HEK293 (cell line): ENCODE measurements at regions not wholly inside any gene's neighbourhood (a gene's known extent, or its start where the extent isn't known, plus 50 kb on each side); places are given as distances from the start of the nearest gene placed in this dataset.

Experiments used
- CTCF ChIA-PET: fragments of 350-600 bp; formaldehyde crosslinking; extraction: SDS; loops from one replicate; lab custom pipeline; 2021; ENCODE audit warnings: antibody characterized with exemption; lab: Yijun Ruan, JAX
- POLR2A ChIA-PET: fragments of 300-600 bp; formaldehyde crosslinking; extraction: SDS; loops from one replicate; lab custom pipeline; 2020; ENCODE audit warnings: antibody characterized with exemption, inconsistent platforms; lab: Yijun Ruan, JAX
- H3K27ac ChIP-seq: fragments of 200-500 bp; sonication (Bioruptor generic); 2 replicates; pipeline ENCODE4 v1.5.1; 2014; ENCODE audit warnings: low read depth, low read length, control low read depth, inconsistent platforms; ENCODE audit errors: extremely low read depth
- H3K36me3 ChIP-seq, 2 experiments: fragments of 200-500 bp in 1 of 2; sonication (Bioruptor generic) in 1 of 2; 1 replicate in 1 of 2; 2 replicates in 1 of 2; pipeline ENCODE4 v1.5.1; 2014 to 2017; ENCODE audit warnings: inconsistent platforms in 2 of 2, low read length in 2 of 2; ENCODE audit not compliant: control insufficient read depth in 2 of 2, insufficient read depth in 1 of 2
- H3K4me1 ChIP-seq: fragments of 200-500 bp; sonication (Bioruptor generic); 2 replicates; pipeline ENCODE4 v1.5.1; 2014; ENCODE audit warnings: mild to moderate bottlenecking, low read length, inconsistent platforms; ENCODE audit not compliant: control insufficient read depth, insufficient read depth
- H3K4me3 ChIP-seq: 2 replicates; pipeline ENCODE4 v1.5.1; 2011; ENCODE audit warnings: low read depth, mild to moderate bottlenecking, control low read depth, low read length, moderate library complexity
- H3K9me3 ChIP-seq: fragments of 200-500 bp; sonication (Bioruptor generic); 2 replicates; pipeline ENCODE4 v1.5.1; 2014; ENCODE audit warnings: low read depth, low read length, inconsistent platforms; ENCODE audit not compliant: control insufficient read depth, insufficient read depth
- BCL11B ChIP-seq: fragments of 450-650 bp; formaldehyde crosslinking; IDR thresholded peaks from 2 replicates; pipeline ENCODE4 v1.5.1; 2016; ENCODE audit warnings: low read depth, missing biosample characterization, missing genetic modification characterization
- EGR2 ChIP-seq: fragments of 450-650 bp; formaldehyde crosslinking; IDR thresholded peaks from 2 replicates; pipeline ENCODE4 v1.5.1; 2016; ENCODE audit warnings: low read depth, missing biosample characterization, missing genetic modification characterization
- GLI2 ChIP-seq: fragments of 450-650 bp; formaldehyde crosslinking; IDR thresholded peaks from 2 replicates; pipeline ENCODE4; 2017; ENCODE audit warnings: missing biosample characterization, missing genetic modification characterization, low read depth, borderline replicate concordance
- HOXC10 ChIP-seq: sonication (generic); formaldehyde crosslinking; IDR thresholded peaks from 2 replicates; pipeline ENCODE4 v1.8.1; 2023; ENCODE audit warnings: mild to moderate bottlenecking, missing genetic modification reagents
- OVOL3 ChIP-seq: fragments of 450-650 bp; formaldehyde crosslinking; IDR thresholded peaks from 2 replicates; pipeline ENCODE4 v1.5.1; 2016; ENCODE audit warnings: missing biosample characterization, missing genetic modification characterization
- RBAK ChIP-seq: fragments of 450-650 bp; formaldehyde crosslinking; IDR thresholded peaks from 2 replicates; pipeline ENCODE4 v1.5.1; 2016; ENCODE audit warnings: missing biosample characterization, missing genetic modification characterization
- ZBTB49 ChIP-seq: fragments of 450-650 bp; formaldehyde crosslinking; IDR thresholded peaks from 2 replicates; pipeline ENCODE4 v1.5.1; 2016; ENCODE audit warnings: missing biosample characterization, missing genetic modification characterization, low read depth
- ZBTB7A ChIP-seq: fragments of 450-650 bp; formaldehyde crosslinking; IDR thresholded peaks from 2 replicates; pipeline ENCODE4 v1.5.1; 2016; ENCODE audit warnings: low read depth, missing biosample characterization, missing genetic modification characterization
- ZNF248 ChIP-seq: fragments of 450-650 bp; formaldehyde crosslinking; IDR thresholded peaks from 2 replicates; pipeline ENCODE4 v1.5.1; 2017; ENCODE audit warnings: missing biosample characterization, missing genetic modification characterization
- ZNF561 ChIP-seq: fragments of 450-650 bp; IDR thresholded peaks from 2 replicates; pipeline ENCODE4 v1.5.1; 2018; ENCODE audit warnings: missing biosample characterization, missing genetic modification characterization, borderline replicate concordance
- TF ChIP-seq, protein P1 (sequence below): fragments of 450-650 bp; formaldehyde crosslinking; conservative IDR thresholded peaks from 2 replicates; pipeline ENCODE4 v1.5.1; 2016; ENCODE audit warnings: low read depth, missing biosample characterization, missing genetic modification characterization
- TF ChIP-seq, protein P2 (sequence below): fragments of 450-650 bp; formaldehyde crosslinking; IDR thresholded peaks from 2 replicates; pipeline ENCODE4 v1.5.1; 2016; ENCODE audit warnings: missing biosample characterization, missing genetic modification characterization, borderline replicate concordance
- TF ChIP-seq, protein P3 (sequence below): fragments of 450-650 bp; formaldehyde crosslinking; IDR thresholded peaks from 2 replicates; pipeline ENCODE4 v1.5.1; 2016; ENCODE audit warnings: missing biosample characterization, missing genetic modification characterization
- TF ChIP-seq, protein P4 (sequence below): fragments of 450-650 bp; formaldehyde crosslinking; IDR thresholded peaks from 2 replicates; pipeline ENCODE4; 2016; ENCODE audit warnings: missing biosample characterization, missing genetic modification characterization
- TF ChIP-seq, protein P5 (sequence below): fragments of 450-650 bp; formaldehyde crosslinking; IDR thresholded peaks from 2 replicates; pipeline ENCODE4 v1.5.1; 2016; ENCODE audit warnings: missing biosample characterization, missing genetic modification characterization, borderline replicate concordance
- TF ChIP-seq, protein P6 (sequence below): fragments of 450-650 bp; formaldehyde crosslinking; IDR thresholded peaks from 2 replicates; pipeline ENCODE4 v1.5.1; 2016; ENCODE audit warnings: missing biosample characterization, missing genetic modification characterization

DNA sequence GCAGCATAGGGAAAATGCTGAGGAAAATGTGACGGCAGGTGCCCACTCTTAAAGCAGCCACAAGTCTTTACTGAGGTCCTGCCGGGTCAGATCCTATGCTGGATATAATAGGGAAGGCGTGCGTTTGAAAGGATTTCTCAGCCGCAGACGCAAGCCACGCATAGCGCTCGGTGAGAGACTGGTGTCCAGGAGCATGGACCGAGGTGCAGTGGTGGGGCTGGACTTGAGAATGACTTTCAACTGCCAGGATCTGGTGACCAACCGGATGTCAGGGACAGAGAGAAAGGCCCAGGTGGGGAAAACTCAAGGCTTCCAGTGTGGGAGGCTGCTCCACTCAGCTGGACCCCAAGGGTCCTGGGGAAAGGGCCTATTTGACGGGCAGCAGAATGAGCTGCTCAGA lies 74.7 kb upstream of the INSIG1 start:
- Histone ChIP-seq H3K9me3 (no peaks in the 10 kb centered on the region), H3K4me1 (peaks cover 13% of the 10 kb centered on the region; the same call in 1 of the 2 replicates), H3K27ac (no peak overlapping the region), H3K4me3 (no peak overlapping the region), H3K36me3 (no peaks in the 10 kb centered on the region)
- ChIA-PET POLR2A (no interaction called here), CTCF (no interaction called here)
- TF ChIP-seq ZNF248 (no peak), ZNF561 (no peak), GLI2 (tag by site-specific recombination) (no peak), ZBTB49 (no peak), RBAK (no peak), OVOL3 (tag by site-specific recombination) (no peak), ZBTB7A (tag by site-specific recombination) (no peak), BCL11B (no peak), EGR2 (tag by site-specific recombination) (no peak), HOXC10 (CRISPR knock-in tag) (no peak)
- TF ChIP-seq, protein P1, sequence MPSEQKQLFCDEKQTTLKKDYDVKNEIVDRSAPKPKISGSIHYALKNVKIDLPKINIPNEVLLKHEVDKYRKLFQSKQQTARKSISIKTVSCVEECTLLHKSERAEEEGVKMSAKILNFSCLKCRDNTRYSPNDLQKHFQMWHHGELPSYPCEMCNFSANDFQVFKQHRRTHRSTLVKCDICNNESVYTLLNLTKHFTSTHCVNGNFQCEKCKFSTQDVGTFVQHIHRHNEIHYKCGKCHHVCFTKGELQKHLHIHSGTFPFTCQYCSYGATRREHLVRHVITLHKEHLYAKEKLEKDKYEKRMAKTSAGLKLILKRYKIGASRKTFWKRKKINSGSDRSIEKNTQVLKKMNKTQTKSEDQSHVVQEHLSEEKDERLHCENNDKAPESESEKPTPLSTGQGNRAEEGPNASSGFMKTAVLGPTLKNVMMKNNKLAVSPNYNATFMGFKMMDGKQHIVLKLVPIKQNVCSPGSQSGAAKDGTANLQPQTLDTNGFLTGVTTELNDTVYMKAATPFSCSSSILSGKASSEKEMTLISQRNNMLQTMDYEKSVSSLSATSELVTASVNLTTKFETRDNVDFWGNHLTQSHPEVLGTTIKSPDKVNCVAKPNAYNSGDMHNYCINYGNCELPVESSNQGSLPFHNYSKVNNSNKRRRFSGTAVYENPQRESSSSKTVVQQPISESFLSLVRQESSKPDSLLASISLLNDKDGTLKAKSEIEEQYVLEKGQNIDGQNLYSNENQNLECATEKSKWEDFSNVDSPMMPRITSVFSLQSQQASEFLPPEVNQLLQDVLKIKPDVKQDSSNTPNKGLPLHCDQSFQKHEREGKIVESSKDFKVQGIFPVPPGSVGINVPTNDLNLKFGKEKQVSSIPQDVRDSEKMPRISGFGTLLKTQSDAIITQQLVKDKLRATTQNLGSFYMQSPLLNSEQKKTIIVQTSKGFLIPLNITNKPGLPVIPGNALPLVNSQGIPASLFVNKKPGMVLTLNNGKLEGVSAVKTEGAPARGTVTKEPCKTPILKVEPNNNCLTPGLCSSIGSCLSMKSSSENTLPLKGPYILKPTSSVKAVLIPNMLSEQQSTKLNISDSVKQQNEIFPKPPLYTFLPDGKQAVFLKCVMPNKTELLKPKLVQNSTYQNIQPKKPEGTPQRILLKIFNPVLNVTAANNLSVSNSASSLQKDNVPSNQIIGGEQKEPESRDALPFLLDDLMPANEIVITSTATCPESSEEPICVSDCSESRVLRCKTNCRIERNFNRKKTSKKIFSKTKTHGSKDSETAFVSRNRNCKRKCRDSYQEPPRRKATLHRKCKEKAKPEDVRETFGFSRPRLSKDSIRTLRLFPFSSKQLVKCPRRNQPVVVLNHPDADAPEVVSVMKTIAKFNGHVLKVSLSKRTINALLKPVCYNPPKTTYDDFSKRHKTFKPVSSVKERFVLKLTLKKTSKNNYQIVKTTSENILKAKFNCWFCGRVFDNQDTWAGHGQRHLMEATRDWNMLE (tag by site-specific recombination), result no peak
- TF ChIP-seq, protein P2, sequence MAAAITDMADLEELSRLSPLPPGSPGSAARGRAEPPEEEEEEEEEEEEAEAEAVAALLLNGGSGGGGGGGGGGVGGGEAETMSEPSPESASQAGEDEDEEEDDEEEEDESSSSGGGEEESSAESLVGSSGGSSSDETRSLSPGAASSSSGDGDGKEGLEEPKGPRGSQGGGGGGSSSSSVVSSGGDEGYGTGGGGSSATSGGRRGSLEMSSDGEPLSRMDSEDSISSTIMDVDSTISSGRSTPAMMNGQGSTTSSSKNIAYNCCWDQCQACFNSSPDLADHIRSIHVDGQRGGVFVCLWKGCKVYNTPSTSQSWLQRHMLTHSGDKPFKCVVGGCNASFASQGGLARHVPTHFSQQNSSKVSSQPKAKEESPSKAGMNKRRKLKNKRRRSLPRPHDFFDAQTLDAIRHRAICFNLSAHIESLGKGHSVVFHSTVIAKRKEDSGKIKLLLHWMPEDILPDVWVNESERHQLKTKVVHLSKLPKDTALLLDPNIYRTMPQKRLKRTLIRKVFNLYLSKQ (tag by site-specific recombination), result no peak
- TF ChIP-seq, protein P3, sequence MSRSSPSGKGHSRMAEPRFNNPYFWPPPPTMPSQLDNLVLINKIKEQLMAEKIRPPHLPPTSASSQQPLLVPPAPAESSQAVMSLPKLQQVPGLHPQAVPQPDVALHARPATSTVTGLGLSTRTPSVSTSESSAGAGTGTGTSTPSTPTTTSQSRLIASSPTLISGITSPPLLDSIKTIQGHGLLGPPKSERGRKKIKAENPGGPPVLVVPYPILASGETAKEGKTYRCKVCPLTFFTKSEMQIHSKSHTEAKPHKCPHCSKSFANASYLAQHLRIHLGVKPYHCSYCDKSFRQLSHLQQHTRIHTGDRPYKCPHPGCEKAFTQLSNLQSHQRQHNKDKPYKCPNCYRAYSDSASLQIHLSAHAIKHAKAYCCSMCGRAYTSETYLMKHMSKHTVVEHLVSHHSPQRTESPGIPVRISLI, result no peak
- TF ChIP-seq, protein P4, sequence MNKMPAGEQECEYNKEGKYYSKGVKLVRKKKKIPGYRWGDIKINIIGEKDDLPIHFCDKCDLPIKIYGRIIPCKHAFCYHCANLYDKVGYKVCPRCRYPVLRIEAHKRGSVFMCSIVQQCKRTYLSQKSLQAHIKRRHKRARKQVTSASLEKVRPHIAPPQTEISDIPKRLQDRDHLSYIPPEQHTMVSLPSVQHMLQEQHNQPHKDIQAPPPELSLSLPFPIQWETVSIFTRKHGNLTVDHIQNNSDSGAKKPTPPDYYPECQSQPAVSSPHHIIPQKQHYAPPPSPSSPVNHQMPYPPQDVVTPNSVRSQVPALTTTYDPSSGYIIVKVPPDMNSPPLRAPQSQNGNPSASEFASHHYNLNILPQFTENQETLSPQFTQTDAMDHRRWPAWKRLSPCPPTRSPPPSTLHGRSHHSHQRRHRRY (tag by site-specific recombination), result no peak
- TF ChIP-seq, protein P5, sequence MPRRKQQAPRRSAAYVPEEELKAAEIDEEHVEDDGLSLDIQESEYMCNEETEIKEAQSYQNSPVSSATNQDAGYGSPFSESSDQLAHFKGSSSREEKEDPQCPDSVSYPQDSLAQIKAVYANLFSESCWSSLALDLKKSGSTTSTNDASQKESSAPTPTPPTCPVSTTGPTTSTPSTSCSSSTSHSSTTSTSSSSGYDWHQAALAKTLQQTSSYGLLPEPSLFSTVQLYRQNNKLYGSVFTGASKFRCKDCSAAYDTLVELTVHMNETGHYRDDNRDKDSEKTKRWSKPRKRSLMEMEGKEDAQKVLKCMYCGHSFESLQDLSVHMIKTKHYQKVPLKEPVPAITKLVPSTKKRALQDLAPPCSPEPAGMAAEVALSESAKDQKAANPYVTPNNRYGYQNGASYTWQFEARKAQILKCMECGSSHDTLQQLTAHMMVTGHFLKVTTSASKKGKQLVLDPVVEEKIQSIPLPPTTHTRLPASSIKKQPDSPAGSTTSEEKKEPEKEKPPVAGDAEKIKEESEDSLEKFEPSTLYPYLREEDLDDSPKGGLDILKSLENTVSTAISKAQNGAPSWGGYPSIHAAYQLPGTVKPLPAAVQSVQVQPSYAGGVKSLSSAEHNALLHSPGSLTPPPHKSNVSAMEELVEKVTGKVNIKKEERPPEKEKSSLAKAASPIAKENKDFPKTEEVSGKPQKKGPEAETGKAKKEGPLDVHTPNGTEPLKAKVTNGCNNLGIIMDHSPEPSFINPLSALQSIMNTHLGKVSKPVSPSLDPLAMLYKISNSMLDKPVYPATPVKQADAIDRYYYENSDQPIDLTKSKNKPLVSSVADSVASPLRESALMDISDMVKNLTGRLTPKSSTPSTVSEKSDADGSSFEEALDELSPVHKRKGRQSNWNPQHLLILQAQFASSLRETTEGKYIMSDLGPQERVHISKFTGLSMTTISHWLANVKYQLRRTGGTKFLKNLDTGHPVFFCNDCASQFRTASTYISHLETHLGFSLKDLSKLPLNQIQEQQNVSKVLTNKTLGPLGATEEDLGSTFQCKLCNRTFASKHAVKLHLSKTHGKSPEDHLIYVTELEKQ (tag by site-specific recombination), result no peak
- TF ChIP-seq, protein P6, sequence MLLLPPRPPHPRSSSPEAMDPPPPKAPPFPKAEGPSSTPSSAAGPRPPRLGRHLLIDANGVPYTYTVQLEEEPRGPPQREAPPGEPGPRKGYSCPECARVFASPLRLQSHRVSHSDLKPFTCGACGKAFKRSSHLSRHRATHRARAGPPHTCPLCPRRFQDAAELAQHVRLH (tag by site-specific recombination), result no peak
